ENCODE measurements at regions not wholly inside any gene's neighbourhood (a gene's known extent, or its start where the extent isn't known, plus 50 kb on each side); places are given as distances from the start of the nearest gene placed in this dataset.

DNA sequence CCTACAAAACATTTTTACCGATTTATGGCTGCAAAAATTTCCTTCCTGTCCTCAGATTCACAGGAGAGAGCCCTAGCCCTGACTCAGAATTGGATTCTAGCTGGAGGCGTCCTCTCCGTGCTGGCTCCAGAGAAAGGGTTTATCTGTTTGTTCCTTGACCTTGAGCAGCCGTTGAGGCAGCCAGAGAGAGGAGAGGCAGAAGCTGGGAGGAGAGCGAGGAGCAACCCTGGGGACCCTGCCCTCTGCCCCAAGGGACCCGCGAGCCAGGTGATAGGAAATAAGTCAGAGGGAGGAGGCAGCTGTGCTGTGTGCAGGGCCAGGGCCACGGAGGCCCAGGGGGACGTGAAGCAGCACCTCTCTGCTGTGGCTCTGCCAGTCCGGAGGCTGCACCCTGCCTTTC lies 75.6 kb downstream of the IGLL1 start:
- Histone ChIP-seq H3K4me1 (no peaks in the 10 kb centered on the region), H3K27ac (no peak overlapping the region), H3K4me2 (no peak overlapping the region), H3K4me3 (no peak overlapping the region), H3K9me3 (no peaks in the 10 kb centered on the region)
- TF ChIP-seq ESRRA (IDR thresholded peaks at IDR 0.05; ENCODE audit: borderline replicate concordance, low read length), result no peak
- TF ChIP-seq NPAS2 (CRISPR knock-in tag; IDR thresholded peaks at IDR 0.05; ENCODE audit: borderline replicate concordance), result no peak
- TF ChIP-seq ZSCAN20 (CRISPR knock-in tag; IDR thresholded peaks at IDR 0.05), result no peak
- no peak for TF ChIP-seq BHLHE40 (IDR thresholded peaks at IDR 0.05; ENCODE audit: low read depth, low read length)
- TF ChIP-seq FOXS1 (CRISPR knock-in tag; IDR thresholded peaks at IDR 0.05), result no peak
- TF ChIP-seq, protein P1, sequence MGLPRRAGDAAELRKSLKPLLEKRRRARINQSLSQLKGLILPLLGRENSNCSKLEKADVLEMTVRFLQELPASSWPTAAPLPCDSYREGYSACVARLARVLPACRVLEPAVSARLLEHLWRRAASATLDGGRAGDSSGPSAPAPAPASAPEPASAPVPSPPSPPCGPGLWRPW (IDR thresholded peaks at IDR 0.05), result no peak
- TF ChIP-seq POLR2AphosphoS2 (conservative IDR thresholded peaks at IDR 0.05; ENCODE audit: low read length), result no peak
- no peak for TF ChIP-seq SREBF2 (IDR thresholded peaks at IDR 0.05)
- TF ChIP-seq ZNF302 (CRISPR knock-in tag; IDR thresholded peaks at IDR 0.05), result no peak
- TF ChIP-seq HOXB5 (CRISPR knock-in tag; IDR thresholded peaks at IDR 0.05), result no peak
- TF ChIP-seq, protein P2, sequence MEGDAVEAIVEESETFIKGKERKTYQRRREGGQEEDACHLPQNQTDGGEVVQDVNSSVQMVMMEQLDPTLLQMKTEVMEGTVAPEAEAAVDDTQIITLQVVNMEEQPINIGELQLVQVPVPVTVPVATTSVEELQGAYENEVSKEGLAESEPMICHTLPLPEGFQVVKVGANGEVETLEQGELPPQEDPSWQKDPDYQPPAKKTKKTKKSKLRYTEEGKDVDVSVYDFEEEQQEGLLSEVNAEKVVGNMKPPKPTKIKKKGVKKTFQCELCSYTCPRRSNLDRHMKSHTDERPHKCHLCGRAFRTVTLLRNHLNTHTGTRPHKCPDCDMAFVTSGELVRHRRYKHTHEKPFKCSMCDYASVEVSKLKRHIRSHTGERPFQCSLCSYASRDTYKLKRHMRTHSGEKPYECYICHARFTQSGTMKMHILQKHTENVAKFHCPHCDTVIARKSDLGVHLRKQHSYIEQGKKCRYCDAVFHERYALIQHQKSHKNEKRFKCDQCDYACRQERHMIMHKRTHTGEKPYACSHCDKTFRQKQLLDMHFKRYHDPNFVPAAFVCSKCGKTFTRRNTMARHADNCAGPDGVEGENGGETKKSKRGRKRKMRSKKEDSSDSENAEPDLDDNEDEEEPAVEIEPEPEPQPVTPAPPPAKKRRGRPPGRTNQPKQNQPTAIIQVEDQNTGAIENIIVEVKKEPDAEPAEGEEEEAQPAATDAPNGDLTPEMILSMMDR (IDR thresholded peaks at IDR 0.05), result no peak
- TF ChIP-seq EHF (CRISPR knock-in tag; IDR thresholded peaks at IDR 0.05), result no peak
- TF ChIP-seq, protein P3, sequence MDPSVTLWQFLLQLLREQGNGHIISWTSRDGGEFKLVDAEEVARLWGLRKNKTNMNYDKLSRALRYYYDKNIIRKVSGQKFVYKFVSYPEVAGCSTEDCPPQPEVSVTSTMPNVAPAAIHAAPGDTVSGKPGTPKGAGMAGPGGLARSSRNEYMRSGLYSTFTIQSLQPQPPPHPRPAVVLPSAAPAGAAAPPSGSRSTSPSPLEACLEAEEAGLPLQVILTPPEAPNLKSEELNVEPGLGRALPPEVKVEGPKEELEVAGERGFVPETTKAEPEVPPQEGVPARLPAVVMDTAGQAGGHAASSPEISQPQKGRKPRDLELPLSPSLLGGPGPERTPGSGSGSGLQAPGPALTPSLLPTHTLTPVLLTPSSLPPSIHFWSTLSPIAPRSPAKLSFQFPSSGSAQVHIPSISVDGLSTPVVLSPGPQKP (IDR thresholded peaks at IDR 0.05; ENCODE audit: low read depth, low read length), result no peak
- TF ChIP-seq RCOR1 (IDR thresholded peaks at IDR 0.05; ENCODE audit: low read depth, low read length), result no peak
- TF ChIP-seq HOXB13 (CRISPR knock-in tag; IDR thresholded peaks at IDR 0.05; ENCODE audit: low read depth), result no peak
- no peak for TF ChIP-seq EP300 (IDR thresholded peaks at IDR 0.05)
- ATAC-seq (no peak), DNase-seq (ENCODE audit: low read depth in 1 of 2, low spot score in 1 of 2) (no peak), FAIRE-seq (no peak)
- ChIA-PET CTCF (no interaction called here), POLR2A (no interaction called here)
- WGBS (ENCODE audit: missing lambda C conversion rate), result 72% methylated on average over 7 of the region's 10 CpGs

DNA sequence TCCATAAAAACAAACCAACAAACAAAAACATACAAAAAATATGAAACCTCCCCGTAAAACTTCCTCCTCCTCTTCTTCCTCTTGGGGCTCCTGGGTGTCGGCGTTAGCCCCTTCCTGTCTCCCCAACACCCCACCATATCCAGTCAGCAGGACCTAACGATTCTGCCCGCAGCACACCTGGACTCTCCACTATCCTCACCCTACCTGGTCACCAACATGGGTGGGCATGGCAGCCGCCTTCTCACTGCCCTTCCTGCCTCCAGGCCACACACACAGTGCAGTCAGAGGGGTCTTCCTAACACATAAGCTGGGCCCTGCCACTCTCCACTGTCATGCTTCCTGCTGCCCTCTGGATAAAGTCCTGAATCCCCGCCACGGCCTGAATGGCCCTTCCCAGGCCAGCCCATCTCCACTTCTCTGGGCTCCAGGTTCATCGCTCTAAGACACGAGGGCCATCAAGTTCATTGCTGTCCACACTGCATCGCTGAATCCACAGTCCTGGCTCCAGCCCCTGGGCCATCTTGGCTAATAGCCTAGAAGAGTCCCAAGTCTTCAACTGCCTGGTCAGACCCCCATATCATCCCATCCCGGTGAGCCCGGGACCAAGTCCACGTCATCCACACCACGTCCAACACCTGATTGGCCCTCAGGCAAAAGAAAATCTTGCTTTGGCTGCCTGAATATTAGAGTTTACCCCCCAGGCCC lies 76.2 kb downstream of the IGLL1 start:
- Histone ChIP-seq H3K4me2 (no peak overlapping the region), H3K4me3 (no peak overlapping the region), H3K4me1 (no peaks in the 10 kb centered on the region), H3K27ac (no peak overlapping the region), H3K9me3 (no peaks in the 10 kb centered on the region)
- no peak for DNase-seq (ENCODE audit: low read depth in 1 of 2, low spot score in 1 of 2)
- TF ChIP-seq CBX8 (IDR thresholded peaks at IDR 0.05) (no peak), EHF (CRISPR knock-in tag; IDR thresholded peaks at IDR 0.05) (no peak), CEBPB (IDR thresholded peaks at IDR 0.05) (no peak), CHD2 (IDR thresholded peaks at IDR 0.05; ENCODE audit: low read length, partially characterized antibody) (no peak), HEYL (CRISPR knock-in tag; IDR thresholded peaks at IDR 0.05) (no peak), ZC3H11A (IDR thresholded peaks at IDR 0.05) (no peak), HDAC2 (IDR thresholded peaks at IDR 0.05) (no peak), RCOR1 (IDR thresholded peaks at IDR 0.05; ENCODE audit: low read depth, low read length) (no peak)
- TF ChIP-seq, protein P4, sequence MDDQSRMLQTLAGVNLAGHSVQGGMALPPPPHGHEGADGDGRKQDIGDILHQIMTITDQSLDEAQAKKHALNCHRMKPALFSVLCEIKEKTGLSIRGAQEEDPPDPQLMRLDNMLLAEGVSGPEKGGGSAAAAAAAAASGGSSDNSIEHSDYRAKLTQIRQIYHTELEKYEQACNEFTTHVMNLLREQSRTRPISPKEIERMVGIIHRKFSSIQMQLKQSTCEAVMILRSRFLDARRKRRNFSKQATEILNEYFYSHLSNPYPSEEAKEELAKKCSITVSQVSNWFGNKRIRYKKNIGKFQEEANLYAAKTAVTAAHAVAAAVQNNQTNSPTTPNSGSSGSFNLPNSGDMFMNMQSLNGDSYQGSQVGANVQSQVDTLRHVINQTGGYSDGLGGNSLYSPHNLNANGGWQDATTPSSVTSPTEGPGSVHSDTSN (IDR thresholded peaks at IDR 0.05), result no peak
- TF ChIP-seq, protein P5, sequence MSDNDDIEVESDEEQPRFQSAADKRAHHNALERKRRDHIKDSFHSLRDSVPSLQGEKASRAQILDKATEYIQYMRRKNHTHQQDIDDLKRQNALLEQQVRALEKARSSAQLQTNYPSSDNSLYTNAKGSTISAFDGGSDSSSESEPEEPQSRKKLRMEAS (IDR thresholded peaks at IDR 0.05), result no peak
- TF ChIP-seq, protein P6, sequence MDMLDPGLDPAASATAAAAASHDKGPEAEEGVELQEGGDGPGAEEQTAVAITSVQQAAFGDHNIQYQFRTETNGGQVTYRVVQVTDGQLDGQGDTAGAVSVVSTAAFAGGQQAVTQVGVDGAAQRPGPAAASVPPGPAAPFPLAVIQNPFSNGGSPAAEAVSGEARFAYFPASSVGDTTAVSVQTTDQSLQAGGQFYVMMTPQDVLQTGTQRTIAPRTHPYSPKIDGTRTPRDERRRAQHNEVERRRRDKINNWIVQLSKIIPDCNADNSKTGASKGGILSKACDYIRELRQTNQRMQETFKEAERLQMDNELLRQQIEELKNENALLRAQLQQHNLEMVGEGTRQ (IDR thresholded peaks at IDR 0.05), result no peak
- TF ChIP-seq, protein P7, sequence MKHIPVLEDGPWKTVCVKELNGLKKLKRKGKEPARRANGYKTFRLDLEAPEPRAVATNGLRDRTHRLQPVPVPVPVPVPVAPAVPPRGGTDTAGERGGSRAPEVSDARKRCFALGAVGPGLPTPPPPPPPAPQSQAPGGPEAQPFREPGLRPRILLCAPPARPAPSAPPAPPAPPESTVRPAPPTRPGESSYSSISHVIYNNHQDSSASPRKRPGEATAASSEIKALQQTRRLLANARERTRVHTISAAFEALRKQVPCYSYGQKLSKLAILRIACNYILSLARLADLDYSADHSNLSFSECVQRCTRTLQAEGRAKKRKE (CRISPR knock-in tag; IDR thresholded peaks at IDR 0.05; ENCODE audit: low read depth), result no peak
- TF ChIP-seq, protein P1 (IDR thresholded peaks at IDR 0.05), result no peak
- TF ChIP-seq, protein P8, sequence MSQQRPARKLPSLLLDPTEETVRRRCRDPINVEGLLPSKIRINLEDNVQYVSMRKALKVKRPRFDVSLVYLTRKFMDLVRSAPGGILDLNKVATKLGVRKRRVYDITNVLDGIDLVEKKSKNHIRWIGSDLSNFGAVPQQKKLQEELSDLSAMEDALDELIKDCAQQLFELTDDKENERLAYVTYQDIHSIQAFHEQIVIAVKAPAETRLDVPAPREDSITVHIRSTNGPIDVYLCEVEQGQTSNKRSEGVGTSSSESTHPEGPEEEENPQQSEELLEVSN (IDR thresholded peaks at IDR 0.05; ENCODE audit: borderline replicate concordance, low read depth), result no peak
- POLR2A ChIA-PET, result no interaction called here
- WGBS (ENCODE audit: missing lambda C conversion rate), result 88% methylated on average over 15 of the region's 15 CpGs
- FAIRE-seq, result no peak
- CTCF ChIA-PET, result no interaction called here
- ATAC-seq, result no peak

Measured in A549 (cell line).